ENCODE measurements at regions not wholly inside any gene's neighbourhood (a gene's known extent, or its start where the extent isn't known, plus 50 kb on each side); places are given as distances from the start of the nearest gene placed in this dataset.

DNA sequence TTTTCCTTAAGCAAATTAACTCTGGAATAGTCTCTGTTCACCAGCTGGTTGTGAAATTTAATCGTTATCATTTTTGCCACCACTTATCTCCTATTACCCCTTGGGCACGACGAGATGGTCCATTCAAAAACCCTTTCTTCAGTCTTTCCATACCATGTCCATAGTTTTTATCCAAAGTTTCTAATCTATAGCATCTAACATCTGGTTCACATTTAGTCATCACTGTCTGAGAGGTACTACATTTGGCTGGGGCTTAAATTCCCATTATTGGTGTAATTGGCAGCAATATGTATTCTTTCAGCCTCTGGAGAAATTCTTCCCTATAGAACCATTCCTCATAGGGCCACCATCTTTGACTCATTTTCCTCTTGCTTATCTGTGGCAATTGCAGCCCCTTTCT lies 163.5 kb downstream of the CCER1 start:
- Histone ChIP-seq H3K27ac (ENCODE audit: control insufficient read depth, insufficient read depth) (no peak overlapping the region), H3K27me3 (replicated peaks in 1 of 2; ENCODE audit: control insufficient read depth in 2 of 2, insufficient read depth in 2 of 2, low read length in 1 of 2) (no peaks in the 10 kb centered on the region), H3K4me1 (ENCODE audit: control insufficient read depth, insufficient read depth, low read length) (no peaks in the 10 kb centered on the region), H3K4me3 (no peak overlapping the region), H3K4me2 (ENCODE audit: control insufficient read depth, insufficient read depth) (no peak overlapping the region), H3K9me3 (replicated peaks; ENCODE audit: control insufficient read depth, insufficient read depth, low read length) (no peaks in the 10 kb centered on the region), H3K36me3 (ENCODE audit: control insufficient read depth in 2 of 2, insufficient read depth in 2 of 2, low read length in 1 of 2) (no peaks in the 10 kb centered on the region), H3K79me2 (ENCODE audit: control insufficient read depth, insufficient read depth, low read length) (no peaks in the 10 kb centered on the region), H4K20me1 (ENCODE audit: control insufficient read depth, insufficient read depth) (no peaks in the 10 kb centered on the region), H2AFZ (ENCODE audit: control insufficient read depth, low read depth, low read length) (no peak overlapping the region), H3K9ac (ENCODE audit: control insufficient read depth, insufficient read depth, low read length) (no peak overlapping the region)
- BruUV-seq (replicated peaks), result no TSS peak
- intact Hi-C loops (cut with micrococcal nuclease; ENCODE audit: unreplicated experiment) (no loop called here), in situ Hi-C loops (cut with MboI) (no loop called here)
- no peak for FAIRE-seq
- POLR2A ChIA-PET, result no interaction called here
- no peak for TF ChIP-seq PKNOX1 (IDR thresholded peaks at IDR 0.05)
- TF ChIP-seq DPF2 (IDR thresholded peaks at IDR 0.05), result no peak
- TF ChIP-seq ZSCAN29 (IDR thresholded peaks at IDR 0.05), result no peak
- TF ChIP-seq BMI1 (IDR thresholded peaks at IDR 0.05; ENCODE audit: borderline replicate concordance), result no peak
- TF ChIP-seq, protein P1, sequence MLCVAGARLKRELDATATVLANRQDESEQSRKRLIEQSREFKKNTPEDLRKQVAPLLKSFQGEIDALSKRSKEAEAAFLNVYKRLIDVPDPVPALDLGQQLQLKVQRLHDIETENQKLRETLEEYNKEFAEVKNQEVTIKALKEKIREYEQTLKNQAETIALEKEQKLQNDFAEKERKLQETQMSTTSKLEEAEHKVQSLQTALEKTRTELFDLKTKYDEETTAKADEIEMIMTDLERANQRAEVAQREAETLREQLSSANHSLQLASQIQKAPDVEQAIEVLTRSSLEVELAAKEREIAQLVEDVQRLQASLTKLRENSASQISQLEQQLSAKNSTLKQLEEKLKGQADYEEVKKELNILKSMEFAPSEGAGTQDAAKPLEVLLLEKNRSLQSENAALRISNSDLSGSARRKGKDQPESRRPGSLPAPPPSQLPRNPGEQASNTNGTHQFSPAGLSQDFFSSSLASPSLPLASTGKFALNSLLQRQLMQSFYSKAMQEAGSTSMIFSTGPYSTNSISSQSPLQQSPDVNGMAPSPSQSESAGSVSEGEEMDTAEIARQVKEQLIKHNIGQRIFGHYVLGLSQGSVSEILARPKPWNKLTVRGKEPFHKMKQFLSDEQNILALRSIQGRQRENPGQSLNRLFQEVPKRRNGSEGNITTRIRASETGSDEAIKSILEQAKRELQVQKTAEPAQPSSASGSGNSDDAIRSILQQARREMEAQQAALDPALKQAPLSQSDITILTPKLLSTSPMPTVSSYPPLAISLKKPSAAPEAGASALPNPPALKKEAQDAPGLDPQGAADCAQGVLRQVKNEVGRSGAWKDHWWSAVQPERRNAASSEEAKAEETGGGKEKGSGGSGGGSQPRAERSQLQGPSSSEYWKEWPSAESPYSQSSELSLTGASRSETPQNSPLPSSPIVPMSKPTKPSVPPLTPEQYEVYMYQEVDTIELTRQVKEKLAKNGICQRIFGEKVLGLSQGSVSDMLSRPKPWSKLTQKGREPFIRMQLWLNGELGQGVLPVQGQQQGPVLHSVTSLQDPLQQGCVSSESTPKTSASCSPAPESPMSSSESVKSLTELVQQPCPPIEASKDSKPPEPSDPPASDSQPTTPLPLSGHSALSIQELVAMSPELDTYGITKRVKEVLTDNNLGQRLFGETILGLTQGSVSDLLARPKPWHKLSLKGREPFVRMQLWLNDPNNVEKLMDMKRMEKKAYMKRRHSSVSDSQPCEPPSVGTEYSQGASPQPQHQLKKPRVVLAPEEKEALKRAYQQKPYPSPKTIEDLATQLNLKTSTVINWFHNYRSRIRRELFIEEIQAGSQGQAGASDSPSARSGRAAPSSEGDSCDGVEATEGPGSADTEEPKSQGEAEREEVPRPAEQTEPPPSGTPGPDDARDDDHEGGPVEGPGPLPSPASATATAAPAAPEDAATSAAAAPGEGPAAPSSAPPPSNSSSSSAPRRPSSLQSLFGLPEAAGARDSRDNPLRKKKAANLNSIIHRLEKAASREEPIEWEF (IDR thresholded peaks at IDR 0.05; ENCODE audit: insufficient replicate concordance, low read depth, low read length), result no peak
- no peak for TF ChIP-seq CBX5 (IDR thresholded peaks at IDR 0.05; ENCODE audit: low read depth)
- TF ChIP-seq, protein P2, sequence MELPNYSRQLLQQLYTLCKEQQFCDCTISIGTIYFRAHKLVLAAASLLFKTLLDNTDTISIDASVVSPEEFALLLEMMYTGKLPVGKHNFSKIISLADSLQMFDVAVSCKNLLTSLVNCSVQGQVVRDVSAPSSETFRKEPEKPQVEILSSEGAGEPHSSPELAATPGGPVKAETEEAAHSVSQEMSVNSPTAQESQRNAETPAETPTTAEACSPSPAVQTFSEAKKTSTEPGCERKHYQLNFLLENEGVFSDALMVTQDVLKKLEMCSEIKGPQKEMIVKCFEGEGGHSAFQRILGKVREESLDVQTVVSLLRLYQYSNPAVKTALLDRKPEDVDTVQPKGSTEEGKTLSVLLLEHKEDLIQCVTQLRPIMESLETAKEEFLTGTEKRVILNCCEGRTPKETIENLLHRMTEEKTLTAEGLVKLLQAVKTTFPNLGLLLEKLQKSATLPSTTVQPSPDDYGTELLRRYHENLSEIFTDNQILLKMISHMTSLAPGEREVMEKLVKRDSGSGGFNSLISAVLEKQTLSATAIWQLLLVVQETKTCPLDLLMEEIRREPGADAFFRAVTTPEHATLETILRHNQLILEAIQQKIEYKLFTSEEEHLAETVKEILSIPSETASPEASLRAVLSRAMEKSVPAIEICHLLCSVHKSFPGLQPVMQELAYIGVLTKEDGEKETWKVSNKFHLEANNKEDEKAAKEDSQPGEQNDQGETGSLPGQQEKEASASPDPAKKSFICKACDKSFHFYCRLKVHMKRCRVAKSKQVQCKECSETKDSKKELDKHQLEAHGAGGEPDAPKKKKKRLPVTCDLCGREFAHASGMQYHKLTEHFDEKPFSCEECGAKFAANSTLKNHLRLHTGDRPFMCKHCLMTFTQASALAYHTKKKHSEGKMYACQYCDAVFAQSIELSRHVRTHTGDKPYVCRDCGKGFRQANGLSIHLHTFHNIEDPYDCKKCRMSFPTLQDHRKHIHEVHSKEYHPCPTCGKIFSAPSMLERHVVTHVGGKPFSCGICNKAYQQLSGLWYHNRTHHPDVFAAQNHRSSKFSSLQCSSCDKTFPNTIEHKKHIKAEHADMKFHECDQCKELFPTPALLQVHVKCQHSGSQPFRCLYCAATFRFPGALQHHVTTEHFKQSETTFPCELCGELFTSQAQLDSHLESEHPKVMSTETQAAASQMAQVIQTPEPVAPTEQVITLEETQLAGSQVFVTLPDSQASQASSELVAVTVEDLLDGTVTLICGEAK (IDR thresholded peaks at IDR 0.05; ENCODE audit: borderline replicate concordance), result no peak
- no peak for TF ChIP-seq TCF12 (IDR thresholded peaks at IDR 0.05; ENCODE audit: low read depth, low read length)
- no peak for TF ChIP-seq CREB1 (IDR thresholded peaks at IDR 0.05; ENCODE audit: low read depth)
- TF ChIP-seq KLF5 (IDR thresholded peaks at IDR 0.05; ENCODE audit: partially characterized antibody), result no peak
- no peak for TF ChIP-seq SPI1 (IDR thresholded peaks at IDR 0.05; ENCODE audit: borderline replicate concordance, insufficient read depth, low read depth, low read length)
- TF ChIP-seq JUNB (IDR thresholded peaks at IDR 0.05), result no peak
- no peak for TF ChIP-seq YY1 (IDR thresholded peaks at IDR 0.05; ENCODE audit: low read depth, low read length)
- CTCF ChIA-PET, result no interaction called here
- RAD21 ChIA-PET (ENCODE audit: unreplicated experiment), result no interaction called here
- SMC1A ChIA-PET (ENCODE audit: uncharacterized antibody, unreplicated experiment), result no interaction called here
- ATAC-seq, result no peak
- DNase-seq (ENCODE audit: low read depth, low spot score), result no peak
- WGBS (ENCODE audit: insufficient coverage, insufficient replicate concordance, low lambda C conversion rate, missing lambda C conversion rate), result 11% methylated on average over 3 of the region's 3 CpGs

Measured in GM12878 (cell line).